OCI-LY1 (cell line): ENCODE measurements at regions not wholly inside any gene's neighbourhood (a gene's known extent, or its start where the extent isn't known, plus 50 kb on each side); places are given as distances from the start of the nearest gene placed in this dataset.

Experiments
- H2AFZ ChIP-seq: fragments of 200-600 bp; sonication (generic), shearing (Covaris generic); 2 replicates; pipeline ENCODE4 v1.6.0; 2014; ENCODE audit warnings: antibody characterized with exemption, mild to moderate bottlenecking, low read length
- H3F3A ChIP-seq: fragments of 200-600 bp; sonication (generic), shearing (Covaris generic); 2 replicates; pipeline ENCODE4 v1.6.0; 2014; ENCODE audit warnings: mild to moderate bottlenecking, antibody characterized with exemption, low read length, moderate library complexity; ENCODE audit not compliant: insufficient read depth
- H3K27ac ChIP-seq: fragments of 200-600 bp; sonication (generic); 2 replicates; pipeline ENCODE4 v1.5.1; 2014; ENCODE audit warnings: low read length, mixed run types, mild to moderate bottlenecking, low read depth; ENCODE audit not compliant: poor library complexity, severe bottlenecking
- H3K27me3 ChIP-seq: fragments of 200-600 bp; sonication (generic); 2 replicates; pipeline ENCODE4 v1.6.0; 2014; ENCODE audit warnings: antibody characterized with exemption, mild to moderate bottlenecking, low read length, moderate library complexity; ENCODE audit not compliant: insufficient read depth
- H3K36me3 ChIP-seq: fragments of 200-600 bp; sonication (generic); 2 replicates; pipeline ENCODE4 v1.6.1; 2014; ENCODE audit warnings: mild to moderate bottlenecking, antibody characterized with exemption, low read length, moderate library complexity, mixed read lengths; ENCODE audit not compliant: insufficient read depth
- H3K4me1 ChIP-seq: fragments of 200-600 bp; sonication (generic); 2 replicates; pipeline ENCODE4 v1.5.1; 2014; ENCODE audit warnings: mild to moderate bottlenecking, low read length, moderate library complexity; ENCODE audit not compliant: insufficient read depth, severe bottlenecking
- H3K4me2 ChIP-seq: fragments of 200-600 bp; sonication (generic), shearing (Covaris generic); 2 replicates; pipeline ENCODE4 v1.6.1; 2014; ENCODE audit warnings: low read length
- H3K4me3 ChIP-seq: fragments of 200-600 bp; sonication (generic); 2 replicates; pipeline ENCODE4 v1.5.1; 2014; ENCODE audit warnings: low read length, low read depth, mild to moderate bottlenecking, mixed read lengths; ENCODE audit not compliant: poor library complexity, severe bottlenecking
- H3K79me2 ChIP-seq: fragments of 200-600 bp; shearing (Covaris generic); 2 replicates; pipeline ENCODE4 v1.6.1; 2016; ENCODE audit warnings: mixed run types, low read length, mixed read lengths; ENCODE audit not compliant: insufficient read depth
- H3K9ac ChIP-seq: fragments of 200-600 bp; sonication (generic), shearing (Covaris generic); 2 replicates; pipeline ENCODE4 v1.6.1; 2014; ENCODE audit warnings: mild to moderate bottlenecking, low read length, mixed read lengths
- H3K9me2 ChIP-seq: fragments of 200-600 bp; sonication (generic), shearing (Covaris generic); 2 replicates; pipeline ENCODE4 v1.6.1; 2014; ENCODE audit warnings: low read depth, mild to moderate bottlenecking, low read length, mixed read lengths
- H3K9me3 ChIP-seq: fragments of 200-600 bp; shearing (Covaris generic); 2 replicates; pipeline ENCODE4 v1.6.1; 2014; ENCODE audit warnings: low read length, mixed read lengths
- H4K20me1 ChIP-seq: fragments of 200-600 bp; sonication (generic), shearing (Covaris generic); 2 replicates; pipeline ENCODE4 v1.6.0; 2016; ENCODE audit warnings: mild to moderate bottlenecking, low read length; ENCODE audit not compliant: insufficient read depth
- EZH2 ChIP-seq: fragments of 200-600 bp; sonication (generic), shearing (Covaris generic); IDR thresholded peaks from 2 replicates; pipeline ENCODE4 v1.8.0; 2017; ENCODE audit warnings: borderline replicate concordance, mixed run types, mild to moderate bottlenecking, antibody characterized with exemption, low read length, moderate library complexity, mixed read lengths
- TF ChIP-seq, protein P1 (sequence below): fragments of 200-600 bp; sonication (generic), shearing (Covaris generic); IDR thresholded peaks from 2 replicates; pipeline ENCODE4 v1.5.1; 2017; ENCODE audit warnings: mild to moderate bottlenecking, antibody characterized with exemption, low read length, moderate library complexity, mixed read lengths

DNA sequence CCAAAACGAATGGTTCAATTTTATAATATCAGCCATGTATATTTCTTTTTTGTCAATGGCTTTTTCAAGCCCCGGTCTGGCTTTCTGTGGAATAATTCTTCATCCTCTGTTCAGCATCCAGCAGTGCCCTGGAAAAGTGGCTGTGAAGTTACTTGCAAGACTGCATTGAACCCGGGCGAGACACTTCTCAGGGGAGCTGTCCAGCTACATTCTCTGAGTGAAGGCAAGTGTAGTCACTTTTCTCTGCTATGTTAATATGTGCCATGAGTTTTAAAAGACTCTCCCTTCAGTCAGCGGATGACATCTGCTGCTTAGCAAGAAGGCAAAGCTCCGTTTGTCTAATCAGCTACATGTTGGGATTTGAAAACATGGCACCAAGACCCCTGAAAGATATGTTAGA lies 81.3 kb upstream of the RGMA start:
- Histone ChIP-seq H3K9me2 (no peaks in the 10 kb centered on the region), H3K36me3 (no peaks in the 10 kb centered on the region), H3K9ac (no peak overlapping the region), H3K4me2 (no peak overlapping the region), H3F3A (no peaks in the 10 kb centered on the region), H4K20me1 (no peaks in the 10 kb centered on the region), H3K27me3 (no peaks in the 10 kb centered on the region), H3K4me1 (no peaks in the 10 kb centered on the region), H2AFZ (no peak overlapping the region), H3K79me2 (no peaks in the 10 kb centered on the region), H3K4me3 (no peak overlapping the region), H3K9me3 (no peaks in the 10 kb centered on the region), H3K27ac (no peak overlapping the region)
- TF ChIP-seq, protein P1, sequence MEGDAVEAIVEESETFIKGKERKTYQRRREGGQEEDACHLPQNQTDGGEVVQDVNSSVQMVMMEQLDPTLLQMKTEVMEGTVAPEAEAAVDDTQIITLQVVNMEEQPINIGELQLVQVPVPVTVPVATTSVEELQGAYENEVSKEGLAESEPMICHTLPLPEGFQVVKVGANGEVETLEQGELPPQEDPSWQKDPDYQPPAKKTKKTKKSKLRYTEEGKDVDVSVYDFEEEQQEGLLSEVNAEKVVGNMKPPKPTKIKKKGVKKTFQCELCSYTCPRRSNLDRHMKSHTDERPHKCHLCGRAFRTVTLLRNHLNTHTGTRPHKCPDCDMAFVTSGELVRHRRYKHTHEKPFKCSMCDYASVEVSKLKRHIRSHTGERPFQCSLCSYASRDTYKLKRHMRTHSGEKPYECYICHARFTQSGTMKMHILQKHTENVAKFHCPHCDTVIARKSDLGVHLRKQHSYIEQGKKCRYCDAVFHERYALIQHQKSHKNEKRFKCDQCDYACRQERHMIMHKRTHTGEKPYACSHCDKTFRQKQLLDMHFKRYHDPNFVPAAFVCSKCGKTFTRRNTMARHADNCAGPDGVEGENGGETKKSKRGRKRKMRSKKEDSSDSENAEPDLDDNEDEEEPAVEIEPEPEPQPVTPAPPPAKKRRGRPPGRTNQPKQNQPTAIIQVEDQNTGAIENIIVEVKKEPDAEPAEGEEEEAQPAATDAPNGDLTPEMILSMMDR: no peak
- TF ChIP-seq EZH2: no peak

DNA sequence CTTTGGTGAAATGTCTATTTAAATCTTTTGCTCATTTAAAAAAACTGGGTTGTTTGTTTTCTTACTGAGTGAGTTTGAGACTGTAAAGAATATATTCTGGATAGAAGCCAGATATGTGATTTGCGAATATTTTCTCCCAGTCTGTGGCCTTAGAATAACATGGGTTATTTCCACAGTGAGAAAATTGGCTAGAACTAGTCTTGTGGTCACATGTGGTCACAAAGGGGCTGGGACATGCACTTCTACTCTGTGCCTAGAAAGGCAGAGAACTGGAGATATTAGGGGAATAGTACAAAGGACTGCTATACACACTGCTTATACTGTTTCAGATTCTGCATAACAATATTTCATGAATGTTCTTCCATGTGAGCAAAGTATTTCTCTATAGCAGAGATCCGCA lies 79.9 kb upstream of the RGMA start:
- Histone ChIP-seq H3K9me2 (no peaks in the 10 kb centered on the region), H3K9ac (no peak overlapping the region), H3K4me1 (no peaks in the 10 kb centered on the region), H3K27ac (no peak overlapping the region), H4K20me1 (no peaks in the 10 kb centered on the region), H3F3A (no peaks in the 10 kb centered on the region), H3K79me2 (no peaks in the 10 kb centered on the region), H2AFZ (no peak overlapping the region), H3K4me3 (no peak overlapping the region), H3K27me3 (no peaks in the 10 kb centered on the region), H3K4me2 (no peak overlapping the region), H3K36me3 (no peaks in the 10 kb centered on the region), H3K9me3 (no peaks in the 10 kb centered on the region)
- TF ChIP-seq, protein P1: no peak
- no peak for TF ChIP-seq EZH2

DNA sequence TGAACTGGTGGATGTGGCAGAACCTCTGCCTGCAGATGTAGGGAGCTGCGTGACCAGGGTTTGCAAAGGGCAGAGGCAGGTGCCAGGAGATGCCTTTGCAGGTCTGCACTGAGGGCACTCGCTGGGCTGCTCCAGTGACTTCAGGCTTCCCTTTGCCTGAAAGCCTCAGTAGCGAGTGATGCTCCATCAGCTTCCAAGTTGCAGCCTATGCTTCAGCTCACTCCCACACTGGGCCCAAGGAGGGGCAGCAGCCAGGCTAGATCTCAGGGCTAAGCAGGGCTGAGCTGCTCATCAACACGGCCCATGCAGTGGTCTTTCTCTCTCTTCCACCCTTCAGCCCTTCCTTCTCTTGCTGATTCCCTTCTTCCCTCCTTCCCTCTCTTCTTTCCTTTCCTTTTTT lies 78.3 kb upstream of the RGMA start:
- Histone ChIP-seq H3K4me3 (no peak overlapping the region), H3K4me2 (no peak overlapping the region), H3K79me2 (no peaks in the 10 kb centered on the region), H3K36me3 (no peaks in the 10 kb centered on the region), H3K9me2 (no peaks in the 10 kb centered on the region), H3K27ac (no peak overlapping the region), H4K20me1 (no peaks in the 10 kb centered on the region), H3K4me1 (no peaks in the 10 kb centered on the region), H3K9ac (no peak overlapping the region), H3K27me3 (no peaks in the 10 kb centered on the region), H3K9me3 (no peaks in the 10 kb centered on the region), H2AFZ (no peak overlapping the region), H3F3A (no peaks in the 10 kb centered on the region)
- TF ChIP-seq, protein P1: no peak
- TF ChIP-seq EZH2: no peak
